Chondrocyte (in vitro differentiated cells): ENCODE measurements at regions not wholly inside any gene's neighbourhood (a gene's known extent, or its start where the extent isn't known, plus 50 kb on each side); places are given as distances from the start of the nearest gene placed in this dataset.

Experiments used
- DNase-seq: peaks from one replicate; pipeline ENCODE4 v3.0.0; 2021; ENCODE audit warnings: mixed read lengths, low spot score
- H3K27ac Mint-ChIP-seq: one replicate; pipeline ENCODE4 v1.8.0; 2021; ENCODE audit warnings: mild to moderate bottlenecking, moderate library complexity, mixed read lengths; ENCODE audit not compliant: unreplicated experiment
- H3K27me3 Mint-ChIP-seq: 2 replicates; pipeline ENCODE4 v1.8.0; 2021; ENCODE audit warnings: low read depth, mixed read lengths
- H3K36me3 Mint-ChIP-seq: 2 replicates; pipeline ENCODE4 v1.8.0; 2021; ENCODE audit warnings: low read depth, mixed read lengths
- H3K4me1 Mint-ChIP-seq: 2 replicates; pipeline ENCODE4 v1.8.0; 2021; ENCODE audit warnings: low read depth, mild to moderate bottlenecking, mixed read lengths
- H3K4me3 Mint-ChIP-seq: one replicate; pipeline ENCODE4 v1.8.0; 2021; ENCODE audit warnings: mild to moderate bottlenecking, moderate library complexity, mixed read lengths; ENCODE audit not compliant: unreplicated experiment
- H3K9me3 Mint-ChIP-seq: 2 replicates; pipeline ENCODE4 v1.8.0; 2021; ENCODE audit warnings: low read depth, mixed read lengths
- TF ChIP-seq, protein P1 (sequence below): fragments of 200-600 bp; sonication (generic); IDR thresholded peaks from 2 replicates; pipeline ENCODE4 v1.5.0; 2021; ENCODE audit warnings: antibody characterized with exemption, mild to moderate bottlenecking, moderate library complexity

DNA sequence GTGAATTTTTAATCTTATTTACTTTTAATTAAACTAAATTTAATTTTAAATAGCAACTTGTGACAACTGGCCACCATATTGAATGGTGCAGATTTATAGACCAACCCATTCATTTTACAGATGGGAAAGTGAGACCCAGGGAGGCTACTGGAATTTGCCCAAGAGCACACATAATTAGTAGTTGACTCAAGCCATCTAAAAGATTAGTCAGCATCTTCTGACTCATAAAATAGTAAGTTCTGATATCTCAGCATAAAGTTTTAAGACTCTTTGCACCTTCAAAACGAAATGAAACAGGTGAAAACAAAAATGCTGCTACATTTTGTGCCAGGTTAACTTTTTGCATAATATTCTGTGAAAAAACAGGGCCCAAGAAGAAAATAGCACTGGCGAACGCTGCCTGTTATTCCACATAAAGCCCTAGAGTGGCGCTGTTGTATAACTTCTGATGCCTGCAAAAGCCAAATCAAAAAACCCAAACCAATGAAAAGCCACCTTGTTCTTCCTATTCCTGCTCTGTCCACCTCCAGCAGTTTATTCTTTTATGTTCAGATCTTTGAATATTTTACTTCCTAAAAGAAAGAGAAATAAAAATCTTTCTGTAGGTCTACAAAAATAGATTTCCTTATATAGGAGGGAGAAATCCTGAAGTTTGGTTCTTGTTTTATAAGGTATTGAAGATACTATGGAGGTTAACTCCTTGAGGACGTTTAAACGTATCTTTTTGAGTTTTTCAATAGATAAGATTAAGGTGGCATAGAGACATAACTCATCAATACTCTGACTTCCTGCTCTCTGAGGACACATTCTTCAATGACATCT, 62.8 kb downstream of the OTOL1 start:
- H3K4me3 Mint-ChIP-seq, result no peak overlapping the region
- no peaks in the 10 kb centered on the region for H3K9me3 Mint-ChIP-seq
- H3K36me3 Mint-ChIP-seq, result no peaks in the 10 kb centered on the region
- DNase-seq, result no peak
- peaks cover 11% of the 10 kb centered on the region for H3K4me1 Mint-ChIP-seq
- TF ChIP-seq, protein P1, sequence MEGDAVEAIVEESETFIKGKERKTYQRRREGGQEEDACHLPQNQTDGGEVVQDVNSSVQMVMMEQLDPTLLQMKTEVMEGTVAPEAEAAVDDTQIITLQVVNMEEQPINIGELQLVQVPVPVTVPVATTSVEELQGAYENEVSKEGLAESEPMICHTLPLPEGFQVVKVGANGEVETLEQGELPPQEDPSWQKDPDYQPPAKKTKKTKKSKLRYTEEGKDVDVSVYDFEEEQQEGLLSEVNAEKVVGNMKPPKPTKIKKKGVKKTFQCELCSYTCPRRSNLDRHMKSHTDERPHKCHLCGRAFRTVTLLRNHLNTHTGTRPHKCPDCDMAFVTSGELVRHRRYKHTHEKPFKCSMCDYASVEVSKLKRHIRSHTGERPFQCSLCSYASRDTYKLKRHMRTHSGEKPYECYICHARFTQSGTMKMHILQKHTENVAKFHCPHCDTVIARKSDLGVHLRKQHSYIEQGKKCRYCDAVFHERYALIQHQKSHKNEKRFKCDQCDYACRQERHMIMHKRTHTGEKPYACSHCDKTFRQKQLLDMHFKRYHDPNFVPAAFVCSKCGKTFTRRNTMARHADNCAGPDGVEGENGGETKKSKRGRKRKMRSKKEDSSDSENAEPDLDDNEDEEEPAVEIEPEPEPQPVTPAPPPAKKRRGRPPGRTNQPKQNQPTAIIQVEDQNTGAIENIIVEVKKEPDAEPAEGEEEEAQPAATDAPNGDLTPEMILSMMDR, result peak; percentile 83
- H3K27me3 Mint-ChIP-seq, result peaks cover 23% of the 10 kb centered on the region
- H3K27ac Mint-ChIP-seq, result no peak overlapping the region

DNA sequence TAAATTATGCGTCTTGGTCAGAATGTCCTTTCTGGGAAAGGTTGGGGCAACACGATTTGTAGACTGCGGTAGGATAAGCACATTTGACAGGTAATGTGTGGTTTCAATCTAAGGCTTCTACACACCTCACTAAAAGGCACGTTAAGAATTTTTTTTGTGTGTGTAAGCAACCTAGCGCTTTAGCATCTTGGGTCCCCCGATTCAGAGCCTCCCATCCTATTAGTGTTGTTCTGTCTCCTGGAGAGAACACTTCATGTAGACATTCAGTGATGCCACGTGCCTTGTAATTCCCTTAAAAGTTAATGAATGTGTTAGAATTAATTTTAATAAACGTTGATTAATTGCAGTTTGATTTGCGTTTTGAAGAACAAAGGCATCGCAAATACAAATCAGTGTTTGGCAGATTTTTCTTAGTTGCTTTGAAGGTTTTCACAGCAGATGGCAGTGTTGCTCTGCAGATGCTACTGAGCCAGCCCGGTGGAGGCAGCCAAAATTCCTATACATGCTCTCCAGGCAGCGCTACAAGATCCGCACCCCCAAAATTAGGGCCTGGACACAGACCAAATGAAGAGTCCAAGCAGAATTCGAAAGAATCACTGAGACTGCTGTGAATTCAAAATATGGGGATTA, 63.5 kb downstream of the OTOL1 start:
- no peaks in the 10 kb centered on the region for H3K36me3 Mint-ChIP-seq
- no peak overlapping the region for H3K4me3 Mint-ChIP-seq
- TF ChIP-seq, protein P1, result peak; percentile 83
- H3K27ac Mint-ChIP-seq, result no peak overlapping the region
- no peaks in the 10 kb centered on the region for H3K9me3 Mint-ChIP-seq
- H3K4me1 Mint-ChIP-seq, result peaks cover 11% of the 10 kb centered on the region
- peaks cover 19% of the 10 kb centered on the region for H3K27me3 Mint-ChIP-seq
- no peak for DNase-seq

DNA sequence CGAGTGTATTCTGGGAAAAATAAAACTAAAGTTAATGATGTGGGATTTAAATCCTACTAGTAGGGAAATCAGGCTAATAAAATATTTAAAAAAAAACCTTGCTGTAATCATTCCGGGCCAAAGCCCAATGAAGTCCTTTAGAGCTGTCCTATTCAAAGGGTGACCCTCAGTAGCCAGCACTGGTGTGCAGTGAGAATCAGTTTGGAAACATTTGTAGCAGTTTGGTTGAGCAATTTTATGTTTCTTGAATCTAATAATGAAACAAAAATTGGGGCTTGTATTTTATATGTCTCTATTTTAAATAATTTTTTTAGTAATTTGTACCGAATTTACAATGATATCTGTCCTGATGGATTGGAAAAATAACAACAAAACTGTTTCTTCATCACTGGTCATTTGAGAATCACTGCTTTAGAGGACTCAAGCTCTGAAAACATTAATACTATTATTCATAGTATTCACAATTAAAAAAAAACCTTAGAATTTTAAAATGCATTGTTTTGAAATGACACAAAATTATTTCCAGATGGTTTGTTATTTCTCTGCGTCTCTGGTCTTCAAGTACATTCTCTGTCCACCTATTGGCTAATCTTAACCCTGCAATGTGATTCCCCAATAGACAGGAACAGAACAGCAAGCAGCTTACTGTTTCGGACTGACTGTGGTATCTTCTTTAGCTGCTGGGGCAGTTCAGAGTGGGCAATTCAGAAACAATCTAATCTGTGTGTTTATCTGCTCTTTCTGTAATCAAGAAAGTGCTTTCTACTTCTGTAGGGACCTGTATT, 71.2 kb downstream of the OTOL1 start:
- Mint-ChIP-seq H3K36me3 (no peaks in the 10 kb centered on the region), H3K4me1 (no peaks in the 10 kb centered on the region), H3K4me3 (no peak overlapping the region), H3K9me3 (no peaks in the 10 kb centered on the region), H3K27me3 (peaks cover 21% of the 10 kb centered on the region), H3K27ac (no peak overlapping the region)
- DNase-seq, result no peak
- TF ChIP-seq, protein P1, result no peak

DNA sequence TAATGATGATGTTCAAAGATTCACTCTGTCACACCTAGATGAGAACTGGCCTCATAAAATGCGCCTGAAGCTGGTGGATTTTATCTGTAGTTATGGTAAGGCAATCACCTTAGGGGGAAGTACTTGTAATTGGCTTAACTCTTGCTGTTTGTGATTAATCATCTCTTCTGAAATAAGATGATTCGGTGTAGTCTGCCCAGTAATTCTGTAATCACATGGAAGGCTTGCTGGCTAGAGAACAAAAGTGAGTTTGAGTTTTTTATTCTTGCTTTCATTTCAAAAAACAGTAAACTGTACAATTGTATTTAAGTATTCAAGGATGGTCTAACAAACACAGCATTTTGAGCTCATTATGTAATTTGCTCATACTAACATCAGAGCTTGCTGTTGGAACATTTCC, 72.1 kb downstream of the OTOL1 start:
- no peaks in the 10 kb centered on the region for H3K36me3 Mint-ChIP-seq
- peaks cover 21% of the 10 kb centered on the region for H3K27me3 Mint-ChIP-seq
- H3K9me3 Mint-ChIP-seq, result no peaks in the 10 kb centered on the region
- no peak for DNase-seq
- H3K4me1 Mint-ChIP-seq, result no peaks in the 10 kb centered on the region
- TF ChIP-seq, protein P1, result no peak
- no peak overlapping the region for H3K4me3 Mint-ChIP-seq
- H3K27ac Mint-ChIP-seq, result no peak overlapping the region

DNA sequence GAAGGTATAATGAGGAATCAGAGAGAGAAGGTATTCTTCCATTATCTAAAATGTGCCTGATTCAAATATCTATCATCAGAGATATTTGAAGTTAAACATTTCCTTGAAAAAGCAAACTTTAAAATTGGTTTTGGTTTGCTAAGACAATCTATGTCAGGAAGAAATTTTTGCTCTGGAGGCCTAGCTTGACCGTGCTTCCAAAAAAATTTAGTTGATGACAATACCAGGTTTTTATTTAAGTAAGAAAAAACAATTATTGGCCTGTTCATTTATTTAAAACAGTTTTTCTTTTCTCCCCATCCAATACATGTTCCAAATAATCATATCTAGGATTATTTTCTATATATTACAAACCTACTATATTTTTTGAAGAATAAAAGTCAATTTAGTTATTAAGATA, 75.3 kb downstream of the OTOL1 start:
- H3K36me3 Mint-ChIP-seq, result no peaks in the 10 kb centered on the region
- DNase-seq, result no peak

More for the DNA sequence above, 75.3 kb downstream of the OTOL1 start:
- Mint-ChIP-seq H3K4me1 (no peaks in the 10 kb centered on the region), H3K9me3 (no peaks in the 10 kb centered on the region), H3K27me3 (peaks cover 28% of the 10 kb centered on the region), H3K4me3 (no peak overlapping the region), H3K27ac (no peak overlapping the region)
- TF ChIP-seq, protein P1, result no peak
